Kidney (tissue), 13 donors: ENCODE measurements at regions not wholly inside any gene's neighbourhood (a gene's known extent, or its start where the extent isn't known, plus 50 kb on each side); places are given as distances from the start of the nearest gene placed in this dataset.

Experiments
- DNase-seq, 5 donors: peaks; one replicate each; pipeline ENCODE4 v3.0.0-alpha.2; 2013 to 2020
- FAIRE-seq: peaks from 2 replicates; lab custom pipeline; 2012; peaks lifted over from hg19 to GRCh38; lab: Jason Lieb, UNC
- H3K27ac ChIP-seq, 2 donors: one replicate each; pipeline ENCODE4 v1.7.0; 2013; ENCODE audit warnings: low read depth in 2 of 2, low read length in 2 of 2, inconsistent platforms in 1 of 2
- H3K27me3 ChIP-seq: one replicate; pipeline ENCODE4 v1.7.1; 2013; ENCODE audit warnings: low read length, inconsistent platforms; ENCODE audit not compliant: control insufficient read depth, insufficient read depth
- H3K36me3 ChIP-seq, 3 donors: one replicate each; pipeline versions ENCODE4 v1.7.0 to v1.7.1; 2013; ENCODE audit warnings: low read length in 3 of 3, control low read depth in 1 of 3, inconsistent platforms in 1 of 3; ENCODE audit not compliant: insufficient read depth in 3 of 3, control insufficient read depth in 2 of 3
- H3K4me1 ChIP-seq, 3 donors: one replicate each; pipeline versions ENCODE4 v1.7.0 to v1.7.1; 2013; ENCODE audit warnings: low read length in 3 of 3, inconsistent platforms in 1 of 3, low read depth in 1 of 3; ENCODE audit not compliant: control insufficient read depth in 2 of 3, insufficient read depth in 2 of 3
- H3K4me3 ChIP-seq, 3 donors: one replicate each; pipeline versions ENCODE4 v1.7.0 to v1.8.1; 2013; ENCODE audit warnings: low read length in 3 of 3, control low read depth in 1 of 3, inconsistent platforms in 1 of 3
- H3K9ac ChIP-seq, 3 donors: one replicate each; pipeline versions ENCODE4 v1.7.0 to v1.7.1; 2013; ENCODE audit warnings: low read length in 3 of 3, control low read depth in 1 of 3, inconsistent platforms in 1 of 3
- H3K9me3 ChIP-seq, 3 donors: one replicate each; pipeline versions ENCODE4 v1.7.0 to v1.7.1; 2013; ENCODE audit warnings: low read length in 3 of 3, control low read depth in 1 of 3, inconsistent platforms in 1 of 3; ENCODE audit not compliant: control insufficient read depth in 2 of 3, insufficient read depth in 1 of 3
- intact Hi-C: fragments of 100-400 bp; cut with DNase I; formaldehyde crosslinking; loops from one replicate; pipeline ENCODE4 v1.11.1; 2022
- TF ChIP-seq, protein P1 (sequence below): IDR thresholded peaks from 3 replicates; pipeline ENCODE4 v1.5.1; 2012; ENCODE audit warnings: mild to moderate bottlenecking, moderate library complexity, borderline replicate concordance; ENCODE audit not compliant: insufficient read depth; ENCODE audit errors: extremely low read depth
- donor health status: control.
- donor health status: control.
- donor health status: control.
- donor health status: control.
- donor health status: control.
- donor health status: DM: yes; HTN: yes; CAD: no.
- donor health status: Normal renal cell carcinoma (clear cell type).

DNA sequence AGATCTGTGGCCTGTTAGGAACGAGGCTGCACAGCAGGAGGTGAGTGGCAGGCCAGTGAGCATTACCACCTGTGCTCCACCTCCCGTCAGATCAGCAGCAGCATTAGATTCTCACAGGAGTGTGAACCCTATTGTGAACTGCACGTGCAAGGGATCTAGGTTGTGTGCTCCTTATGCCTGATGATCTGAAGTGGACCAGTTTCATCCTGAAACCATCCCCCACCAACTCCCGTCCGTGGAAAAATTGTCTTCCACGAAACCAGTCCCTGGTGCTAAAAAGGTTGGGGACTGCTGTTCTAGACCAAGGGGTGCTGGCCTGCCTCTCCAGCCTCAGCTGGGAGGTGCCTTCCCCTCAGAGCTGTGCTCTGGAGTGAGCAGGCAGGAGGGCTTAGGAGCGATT, 61.4 kb downstream of the RPLP1 start:
- intact Hi-C loops, result no loop called here
- H3K4me3 ChIP-seq, result no peak overlapping the region
- TF ChIP-seq, protein P1, sequence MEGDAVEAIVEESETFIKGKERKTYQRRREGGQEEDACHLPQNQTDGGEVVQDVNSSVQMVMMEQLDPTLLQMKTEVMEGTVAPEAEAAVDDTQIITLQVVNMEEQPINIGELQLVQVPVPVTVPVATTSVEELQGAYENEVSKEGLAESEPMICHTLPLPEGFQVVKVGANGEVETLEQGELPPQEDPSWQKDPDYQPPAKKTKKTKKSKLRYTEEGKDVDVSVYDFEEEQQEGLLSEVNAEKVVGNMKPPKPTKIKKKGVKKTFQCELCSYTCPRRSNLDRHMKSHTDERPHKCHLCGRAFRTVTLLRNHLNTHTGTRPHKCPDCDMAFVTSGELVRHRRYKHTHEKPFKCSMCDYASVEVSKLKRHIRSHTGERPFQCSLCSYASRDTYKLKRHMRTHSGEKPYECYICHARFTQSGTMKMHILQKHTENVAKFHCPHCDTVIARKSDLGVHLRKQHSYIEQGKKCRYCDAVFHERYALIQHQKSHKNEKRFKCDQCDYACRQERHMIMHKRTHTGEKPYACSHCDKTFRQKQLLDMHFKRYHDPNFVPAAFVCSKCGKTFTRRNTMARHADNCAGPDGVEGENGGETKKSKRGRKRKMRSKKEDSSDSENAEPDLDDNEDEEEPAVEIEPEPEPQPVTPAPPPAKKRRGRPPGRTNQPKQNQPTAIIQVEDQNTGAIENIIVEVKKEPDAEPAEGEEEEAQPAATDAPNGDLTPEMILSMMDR, result no peak
- no peak for DNase-seq
- H3K9me3 ChIP-seq, result no peaks in the 10 kb centered on the region
- H3K36me3 ChIP-seq, result no peaks in the 10 kb centered on the region
- FAIRE-seq, result no peak
- H3K4me1 ChIP-seq, result no peaks in the 10 kb centered on the region
- H3K27me3 ChIP-seq, result no peaks in the 10 kb centered on the region
- no peak overlapping the region for H3K27ac ChIP-seq
- H3K9ac ChIP-seq, result no peak overlapping the region

DNA sequence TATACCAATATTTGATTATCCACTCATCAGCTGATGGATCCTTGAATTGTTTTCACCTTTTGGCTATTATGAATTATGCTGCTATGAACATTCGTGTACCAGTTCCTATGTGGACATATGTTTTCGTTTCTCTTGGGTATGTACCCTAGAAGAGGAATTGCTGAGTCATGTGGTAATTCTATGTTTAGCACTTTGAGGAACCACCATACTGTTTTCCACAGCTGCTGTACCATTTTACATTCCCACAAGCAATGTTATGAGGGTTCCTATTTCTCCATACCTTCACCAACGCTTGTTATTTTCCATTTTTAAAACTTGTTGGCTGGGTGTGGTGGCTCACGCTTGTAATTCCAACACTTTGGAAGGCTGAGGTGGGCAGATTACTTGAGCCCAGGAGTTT, 62.9 kb downstream of the RPLP1 start:
- no peak for FAIRE-seq
- Histone ChIP-seq H3K4me3 (no peak overlapping the region), H3K27ac (no peak overlapping the region), H3K4me1 (no peaks in the 10 kb centered on the region), H3K27me3 (no peaks in the 10 kb centered on the region), H3K9me3 (no peaks in the 10 kb centered on the region), H3K36me3 (no peaks in the 10 kb centered on the region), H3K9ac (no peak overlapping the region)
- intact Hi-C loops, result no loop called here
- TF ChIP-seq, protein P1, result no peak
- no peak for DNase-seq

DNA sequence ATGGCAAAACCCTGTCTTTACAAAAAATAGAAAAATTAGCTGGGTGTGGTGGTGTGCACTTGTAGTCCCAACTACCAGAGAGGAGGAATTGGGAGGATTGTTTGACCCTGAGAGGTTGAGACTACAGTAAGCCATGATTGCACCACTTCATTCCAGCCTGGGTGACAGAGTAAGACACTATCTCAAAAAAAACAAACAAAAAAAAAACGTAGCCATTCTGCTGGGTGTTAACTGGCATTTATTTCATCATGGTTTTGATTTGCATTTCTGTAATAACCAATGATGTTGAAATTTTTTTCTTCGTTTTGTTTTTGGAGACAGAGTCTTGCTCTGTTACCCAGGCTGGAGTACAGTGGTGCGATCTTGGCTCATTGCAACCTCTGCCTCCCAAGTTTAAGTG, 63.3 kb downstream of the RPLP1 start:
- H3K27me3 ChIP-seq, result no peaks in the 10 kb centered on the region
- TF ChIP-seq, protein P1, result no peak
- no peak for FAIRE-seq
- H3K4me1 ChIP-seq, result no peaks in the 10 kb centered on the region
- H3K27ac ChIP-seq, result no peak overlapping the region
- no peaks in the 10 kb centered on the region for H3K36me3 ChIP-seq
- intact Hi-C loops, result no loop called here
- H3K9me3 ChIP-seq, result no peaks in the 10 kb centered on the region
- DNase-seq, result no peak
- H3K9ac ChIP-seq, result no peak overlapping the region
- no peak overlapping the region for H3K4me3 ChIP-seq

DNA sequence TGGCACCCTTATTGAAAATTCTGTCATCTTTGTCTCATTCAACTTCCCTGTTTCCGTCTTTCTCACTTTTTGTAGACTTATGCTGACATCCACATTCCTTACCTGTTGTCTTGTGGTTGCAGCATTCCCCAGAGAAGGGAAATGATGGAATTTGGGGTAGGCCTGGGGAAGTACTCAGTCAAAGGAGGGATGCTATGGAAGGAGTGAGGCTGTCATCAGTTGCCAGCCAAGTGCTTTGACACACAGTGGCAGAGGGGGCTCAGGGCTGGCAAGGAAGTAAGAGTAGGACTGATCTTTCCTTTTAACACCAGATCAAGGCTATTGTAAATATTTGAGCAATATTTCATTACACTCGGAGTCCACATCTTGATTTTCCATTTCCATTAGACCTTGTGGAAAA, 64.4 kb downstream of the RPLP1 start:
- Histone ChIP-seq H3K9me3 (no peaks in the 10 kb centered on the region), H3K9ac (no peak overlapping the region), H3K4me3 (no peak overlapping the region), H3K27ac (no peak overlapping the region), H3K4me1 (no peaks in the 10 kb centered on the region), H3K27me3 (no peaks in the 10 kb centered on the region), H3K36me3 (no peaks in the 10 kb centered on the region)
- intact Hi-C loops, result no loop called here
- FAIRE-seq, result no peak
- TF ChIP-seq, protein P1, result no peak
- no peak for DNase-seq
